Activated CD4-positive, alpha-beta T cell treated with anti-CD3 and anti-CD28 coated beads, Interleukin-2, amount 50 U/mL, for 48 hours (primary cell): ENCODE measurements at regions not wholly inside any gene's neighbourhood (a gene's known extent, or its start where the extent isn't known, plus 50 kb on each side); places are given as distances from the start of the nearest gene placed in this dataset.

Experiments
- DNase-seq, 2 experiments: peaks; one replicate each; pipeline ENCODE4 v3.0.0-alpha.2; 2020

DNA sequence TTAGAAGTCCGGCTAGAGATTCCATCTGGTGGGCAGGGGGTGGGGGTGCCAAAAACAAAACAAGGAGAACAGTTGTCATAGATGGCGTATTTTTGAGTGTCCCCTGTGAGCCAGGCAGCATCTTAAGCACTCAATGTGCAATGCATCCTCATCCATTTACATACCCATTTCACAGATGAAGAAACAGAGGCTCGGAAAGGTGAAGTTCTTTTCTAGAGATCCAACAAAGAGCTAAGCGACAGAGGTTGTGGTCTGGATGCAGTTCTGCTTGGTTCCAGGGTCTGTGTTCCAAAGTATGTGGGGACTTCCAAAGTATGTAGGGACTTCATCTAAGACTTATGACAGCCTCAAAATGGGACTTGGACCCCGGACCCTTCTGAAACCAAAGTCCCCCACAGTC is 277.8 kb downstream of the MN1 start:
- DNase-seq, result no peak

DNA sequence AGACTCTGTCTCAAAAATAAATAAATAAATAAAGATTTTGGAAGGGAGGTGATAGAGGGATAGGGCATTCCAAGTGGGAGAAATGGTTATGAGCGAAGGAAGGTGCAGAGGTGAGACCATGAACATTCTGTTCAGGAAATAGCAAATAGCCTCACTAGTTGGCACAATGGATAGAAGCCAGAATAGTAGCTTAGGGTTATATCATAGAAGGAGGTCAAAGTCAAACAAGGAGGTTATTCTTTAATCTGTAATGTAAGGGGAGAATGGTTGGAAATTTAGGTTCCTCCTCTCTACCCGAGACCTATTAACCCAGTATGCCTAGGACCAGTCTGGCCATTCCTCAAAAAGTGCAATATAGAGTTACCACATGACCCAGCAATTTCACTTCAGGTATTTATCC is 275.8 kb downstream of the MN1 start:
- no peak for DNase-seq

DNA sequence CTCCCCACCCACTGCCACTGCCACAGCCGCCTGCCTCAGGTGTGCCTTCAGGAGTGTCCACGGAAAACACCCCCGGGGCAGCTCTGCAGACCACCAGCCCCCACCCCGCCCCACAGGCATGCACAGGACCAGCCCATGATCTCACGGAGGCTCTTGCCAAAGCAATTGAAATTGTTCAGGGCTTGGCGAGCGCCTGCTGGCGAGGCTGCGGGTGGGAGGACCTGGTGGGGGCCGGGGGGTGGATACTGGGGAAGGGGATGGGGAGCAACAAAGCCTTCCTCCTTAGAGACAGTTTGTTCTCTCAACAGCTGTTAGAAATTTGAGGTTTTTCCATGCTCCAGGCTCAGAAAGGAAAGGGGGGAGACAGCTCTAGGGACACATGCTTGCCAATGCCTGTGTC is 274.7 kb downstream of the MN1 start:
- no peak for DNase-seq

DNA sequence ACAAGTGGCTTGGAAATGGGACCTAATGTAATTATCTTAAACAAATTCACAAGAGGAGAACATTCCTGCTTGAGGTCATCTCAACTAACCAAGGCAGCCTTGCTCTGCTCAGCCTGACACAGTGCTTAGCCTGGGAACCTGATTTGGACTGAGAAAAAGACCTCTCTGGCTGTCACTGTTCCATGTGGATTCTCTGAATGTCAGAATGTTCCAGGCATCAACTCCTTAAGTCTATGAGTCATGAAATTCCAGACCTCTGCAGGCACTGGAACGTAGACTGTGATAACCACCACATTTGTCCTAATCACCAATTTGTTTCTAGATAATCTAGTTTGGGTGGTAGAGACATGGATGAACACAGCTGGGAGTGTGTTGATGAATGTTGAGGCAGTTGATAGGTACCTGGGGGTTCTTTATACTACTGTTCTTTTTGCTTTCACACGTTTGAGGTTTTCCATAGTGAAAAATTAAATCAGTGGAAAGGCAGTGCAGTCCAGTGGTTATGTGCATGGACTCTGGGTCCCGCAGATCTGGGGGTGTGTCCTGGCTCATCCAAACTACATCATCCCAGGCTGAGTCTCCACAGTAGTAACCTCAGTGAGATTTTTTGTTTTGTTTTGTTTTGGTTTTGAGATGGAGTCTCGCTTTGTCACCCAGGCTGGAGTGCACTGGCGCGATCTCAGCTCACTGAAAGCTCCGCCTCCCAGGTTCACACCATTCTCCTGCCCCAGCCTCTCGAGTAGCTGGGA is 269.6 kb downstream of the MN1 start:
- DNase-seq, result no peak

DNA sequence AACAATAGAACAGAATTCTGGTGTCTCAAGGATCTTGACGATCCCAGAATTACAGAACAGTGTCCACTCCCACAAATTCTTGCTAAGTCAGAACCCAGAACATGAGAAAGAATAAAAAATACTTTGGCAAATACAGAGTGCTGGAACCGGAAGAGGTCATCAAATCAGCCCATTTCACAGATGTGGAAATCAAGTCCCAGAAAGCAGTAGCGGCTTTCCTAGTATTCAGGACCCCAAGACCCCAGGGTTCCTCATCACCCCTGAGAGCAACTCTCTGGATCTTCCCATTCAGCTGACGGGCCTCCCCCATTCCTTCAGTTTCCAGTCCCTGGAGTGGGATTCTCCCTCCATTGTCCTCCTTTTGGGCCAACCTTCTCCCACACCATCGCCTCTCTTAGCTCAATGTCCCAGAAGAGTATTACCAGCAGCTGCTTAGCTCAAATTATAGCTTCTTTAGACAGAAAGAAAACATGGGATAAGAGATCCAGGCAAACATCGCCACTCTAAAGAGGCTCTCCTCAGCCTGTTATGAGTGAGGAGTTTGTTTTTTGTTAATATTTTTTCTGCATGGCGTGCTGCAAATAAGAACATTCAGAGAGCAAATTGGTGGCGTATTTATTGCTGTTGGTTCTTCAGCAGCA is 268.3 kb downstream of the MN1 start:
- no peak for DNase-seq

DNA sequence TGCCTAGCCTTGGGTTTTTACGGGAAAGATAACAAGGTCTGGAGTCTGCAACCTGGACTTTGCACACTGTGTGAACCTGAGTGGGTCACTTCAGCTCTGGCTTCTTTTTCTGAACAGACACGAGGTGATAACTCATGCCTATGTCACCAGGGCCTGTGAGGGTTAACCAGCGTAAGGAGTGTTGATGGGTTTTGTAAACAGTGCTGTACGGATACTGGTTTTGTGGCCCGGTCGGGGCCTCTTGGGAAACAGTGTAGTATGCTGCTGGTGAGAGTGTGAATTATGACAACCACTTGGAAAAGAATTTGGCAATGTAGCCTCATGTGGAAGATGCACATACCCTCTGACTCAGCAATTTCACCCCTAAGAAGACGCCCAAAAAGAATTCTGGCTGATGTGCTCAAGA is 266.8 kb downstream of the MN1 start:
- DNase-seq, result no peak

DNA sequence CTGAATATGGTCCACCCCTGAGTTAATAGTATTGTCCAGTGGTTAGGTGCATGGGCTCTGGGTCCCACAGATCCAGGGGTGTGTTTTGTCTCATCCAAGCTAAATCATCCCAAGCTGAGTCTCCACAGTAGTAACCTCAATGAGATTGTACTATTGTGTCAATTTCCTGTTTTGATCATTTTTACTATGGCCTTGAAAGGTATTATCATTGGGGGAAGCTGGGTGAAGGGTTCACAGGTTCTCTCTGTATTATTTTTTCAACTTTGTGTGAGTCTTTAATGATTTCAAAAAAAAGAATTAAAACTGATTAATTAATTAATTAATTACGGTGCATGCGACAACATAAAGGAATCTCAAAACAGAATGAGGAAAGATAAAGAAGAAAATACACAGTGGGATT is 266.1 kb downstream of the MN1 start:
- no peak for DNase-seq

DNA sequence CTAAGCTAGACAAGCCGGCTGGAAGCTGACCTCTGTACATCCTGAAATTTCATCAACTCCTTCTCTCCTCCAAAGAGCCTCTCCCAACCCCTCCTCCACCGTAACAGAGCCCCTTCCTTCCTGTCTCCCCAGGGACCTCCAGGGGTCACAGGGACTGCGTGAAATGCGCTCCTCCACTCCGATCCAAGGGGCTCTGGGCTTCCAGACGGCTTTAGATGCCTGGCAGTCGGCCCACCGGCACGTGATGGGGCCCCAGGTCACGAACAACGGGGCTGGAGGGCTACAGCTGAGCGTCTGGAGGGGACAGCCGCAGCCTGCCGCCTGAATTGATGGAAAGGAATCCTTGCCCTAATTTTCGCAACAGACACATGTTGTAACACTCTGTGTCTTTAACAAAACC is 264.1 kb downstream of the MN1 start:
- no peak for DNase-seq

DNA sequence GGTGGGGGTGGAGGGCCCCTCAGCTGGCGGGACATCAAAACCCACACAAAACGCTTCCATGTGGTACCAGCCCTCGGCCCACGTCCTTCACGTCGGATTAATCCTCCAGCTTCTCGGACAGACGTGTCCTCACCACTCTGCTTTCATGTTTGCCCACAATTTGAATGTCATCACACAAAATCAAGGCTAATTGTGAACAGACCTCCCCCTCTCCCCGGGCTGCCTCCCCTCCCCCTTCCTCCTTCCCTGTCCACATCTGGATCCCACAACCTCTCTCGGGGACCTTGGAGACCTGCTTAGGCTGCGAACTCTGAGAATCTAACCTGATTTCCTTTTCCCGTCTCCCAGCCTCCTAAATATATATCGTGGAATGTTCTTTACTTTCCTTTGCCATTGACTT is 262.9 kb downstream of the MN1 start:
- DNase-seq, result no peak

DNA sequence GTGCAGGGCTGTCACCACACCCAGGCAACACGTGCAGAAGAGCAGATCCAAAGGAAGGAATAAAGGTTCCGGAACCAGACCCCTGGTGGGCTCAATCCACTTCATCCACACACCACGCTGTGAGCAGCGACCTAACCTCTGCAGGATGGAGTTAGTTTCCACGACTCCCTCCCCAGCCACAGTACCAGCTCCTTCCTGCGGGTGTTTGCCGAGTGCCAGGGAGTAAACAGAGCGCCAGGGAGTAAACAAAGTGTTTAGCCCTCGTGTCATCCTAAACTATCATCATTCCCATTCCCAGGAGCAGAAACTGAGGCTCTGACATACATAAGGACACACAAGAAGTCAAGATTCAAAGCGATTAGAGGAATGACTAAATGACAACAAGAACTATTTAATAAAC is 261.3 kb downstream of the MN1 start:
- no peak for DNase-seq

DNA sequence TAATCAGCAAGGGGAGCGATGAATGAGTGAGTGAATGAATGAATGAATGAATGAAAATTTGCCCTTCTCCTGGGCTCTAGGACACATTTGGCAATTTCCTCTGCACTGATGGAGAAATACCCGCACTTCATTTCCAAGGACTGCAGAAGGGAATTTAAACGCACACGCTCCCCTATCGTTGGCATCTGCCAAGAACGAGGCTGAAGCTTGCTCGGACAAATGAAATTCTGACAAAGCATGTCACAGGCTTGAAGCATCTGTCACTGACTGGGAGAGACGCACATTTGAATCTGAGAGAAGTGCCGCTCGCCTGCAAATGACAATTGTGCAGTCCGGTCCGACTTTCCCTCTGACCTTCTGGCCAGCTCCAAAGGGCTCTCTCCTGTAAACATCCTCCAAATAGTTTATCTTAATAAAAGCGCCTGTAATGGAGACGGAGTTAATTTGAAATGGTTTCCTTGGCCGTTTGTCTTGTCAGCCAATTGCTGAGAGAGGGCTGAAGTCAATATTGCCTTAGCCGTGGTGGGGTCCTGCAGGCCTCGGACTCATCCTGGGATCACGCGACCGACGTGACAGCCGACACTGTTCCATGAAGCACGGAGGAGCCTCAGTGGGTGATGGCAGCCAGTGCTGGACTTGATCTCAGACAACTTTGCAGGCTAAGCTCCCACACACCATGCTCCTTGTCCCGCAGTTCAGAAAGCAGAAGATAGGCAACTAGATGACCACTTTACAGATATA is 260.7 kb downstream of the MN1 start:
- no peak for DNase-seq

DNA sequence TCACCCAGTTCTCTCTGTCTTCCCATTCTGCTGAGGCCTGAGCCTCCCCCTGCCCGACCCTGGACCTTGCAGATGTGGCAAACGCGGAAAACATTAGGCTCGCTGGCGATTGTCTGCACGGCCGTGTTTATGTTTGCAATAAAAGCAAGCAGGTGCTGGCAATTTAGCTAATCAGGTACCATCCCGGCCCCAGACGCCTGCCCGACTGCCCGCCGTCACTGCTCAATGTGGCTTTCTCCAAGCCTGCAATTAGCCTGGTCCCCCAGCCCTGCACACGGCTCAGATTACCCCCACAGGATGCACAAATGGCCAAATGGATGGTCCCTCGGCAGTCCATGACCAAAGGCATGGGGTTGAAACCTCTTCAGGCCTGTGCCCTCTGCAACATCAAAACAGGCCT is 259.7 kb downstream of the MN1 start:
- no peak for DNase-seq

DNA sequence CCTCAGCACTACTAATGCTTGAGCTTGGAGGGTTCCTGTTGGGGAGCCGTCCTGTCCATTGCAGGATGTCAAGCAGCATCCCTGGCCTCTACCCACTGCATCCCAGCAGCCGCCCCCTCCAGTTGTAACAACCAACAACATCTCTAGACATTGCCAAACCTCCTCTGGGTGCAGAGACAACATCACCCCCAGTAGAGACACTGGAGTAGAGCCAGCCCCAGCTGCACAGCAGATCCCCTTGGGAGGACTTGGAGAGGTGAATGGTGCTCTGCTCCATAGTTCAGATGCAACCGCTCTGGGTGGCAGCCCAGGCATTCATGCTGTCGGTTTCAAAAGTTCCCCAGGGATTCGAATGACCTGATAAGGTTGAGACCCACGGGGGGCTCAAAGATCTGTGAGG is 259.0 kb downstream of the MN1 start:
- no peak for DNase-seq

DNA sequence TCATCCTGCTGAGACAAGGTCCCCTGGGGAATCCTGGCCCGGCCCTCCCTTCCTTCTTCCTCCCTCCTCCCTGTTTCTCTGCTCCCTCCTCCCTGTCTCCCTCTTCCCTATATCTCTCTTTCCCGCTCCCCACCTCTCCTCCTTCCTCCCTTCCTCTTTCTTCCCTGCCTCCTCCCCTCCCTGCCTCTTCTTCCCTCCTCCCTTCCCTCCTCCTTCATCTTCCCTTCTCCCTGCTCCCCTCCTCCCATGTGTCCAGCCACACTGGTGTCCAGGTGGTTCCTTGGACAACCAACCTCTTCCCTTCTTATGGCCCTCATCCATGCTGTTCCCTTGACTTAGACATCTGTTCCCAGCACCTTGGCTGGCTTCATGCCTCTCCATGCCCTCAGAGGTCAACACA is 258.1 kb downstream of the MN1 start:
- DNase-seq, result no peak

DNA sequence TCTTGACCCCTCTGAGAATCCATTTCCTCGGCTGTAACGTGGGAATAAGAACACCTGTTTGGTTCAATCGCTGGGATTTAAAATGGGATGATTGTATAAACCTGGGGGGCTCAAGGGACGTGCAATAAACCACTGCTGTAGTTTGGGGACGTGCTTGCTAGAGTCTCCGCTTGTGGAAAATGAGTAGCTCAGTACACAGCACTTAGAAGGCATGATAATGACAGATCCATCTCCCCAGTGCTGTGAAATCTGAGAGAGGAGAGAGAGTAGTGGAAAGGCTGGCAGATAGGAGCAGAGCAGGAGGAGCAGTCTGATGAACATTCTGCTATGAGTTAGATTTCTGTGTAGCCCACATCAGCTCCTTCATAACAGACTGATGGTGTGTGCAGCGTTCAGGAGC is 256.5 kb downstream of the MN1 start:
- no peak for DNase-seq

DNA sequence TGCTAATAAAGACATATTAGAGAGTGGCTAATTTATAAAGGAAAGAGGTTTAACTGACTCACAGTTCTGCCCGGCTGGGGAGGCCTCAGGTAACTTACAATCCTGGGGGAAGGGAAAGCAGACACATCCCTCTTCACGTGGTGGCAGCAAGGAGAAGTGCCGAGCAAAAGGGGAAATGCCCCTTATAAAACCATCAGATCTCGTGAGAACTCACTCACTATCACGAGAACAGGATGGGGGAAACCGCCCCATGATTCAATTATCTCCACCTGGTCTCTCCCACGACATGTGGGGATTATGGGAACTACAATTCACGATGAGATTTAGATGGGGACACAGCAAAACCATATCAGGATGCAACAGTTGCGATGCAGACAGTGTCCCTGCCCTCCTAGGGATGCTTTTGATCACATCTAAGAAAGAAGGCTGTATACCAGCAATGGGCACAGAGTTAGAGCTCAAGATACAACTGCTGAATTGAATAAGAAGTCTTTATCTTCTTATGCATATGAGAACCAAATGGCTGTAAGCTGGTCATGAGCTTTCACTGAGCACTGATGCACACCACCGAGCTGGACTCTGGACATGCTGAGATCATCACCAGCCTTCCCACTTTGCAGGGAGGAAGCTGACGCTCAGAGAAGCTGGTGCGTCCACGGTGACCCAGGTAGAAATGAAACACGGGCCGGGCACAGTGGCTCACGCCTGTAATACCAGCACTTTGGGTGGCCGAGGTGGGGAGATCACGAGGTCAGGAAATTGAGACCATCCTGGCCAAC is 255.2 kb downstream of the MN1 start:
- no peak for DNase-seq

DNA sequence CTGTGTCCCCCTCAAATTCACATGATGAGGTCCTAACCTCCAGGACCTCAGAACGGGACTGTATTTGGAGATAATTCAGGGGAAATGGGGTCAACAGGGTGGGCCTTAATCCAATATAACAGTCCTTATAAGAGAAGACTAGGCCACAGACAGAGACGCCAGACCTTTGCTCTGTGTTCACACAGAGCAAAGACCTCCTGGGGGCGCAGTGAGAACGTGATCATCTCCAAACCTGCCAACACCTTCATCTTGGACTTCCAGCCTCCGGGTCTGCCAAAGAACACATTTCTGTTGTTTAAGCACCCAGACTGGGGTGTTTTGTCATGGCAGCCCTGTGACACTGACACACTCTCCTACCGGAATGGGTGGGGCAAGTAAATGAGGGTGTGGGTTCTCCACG is 250.2 kb downstream of the MN1 start:
- no peak for DNase-seq

DNA sequence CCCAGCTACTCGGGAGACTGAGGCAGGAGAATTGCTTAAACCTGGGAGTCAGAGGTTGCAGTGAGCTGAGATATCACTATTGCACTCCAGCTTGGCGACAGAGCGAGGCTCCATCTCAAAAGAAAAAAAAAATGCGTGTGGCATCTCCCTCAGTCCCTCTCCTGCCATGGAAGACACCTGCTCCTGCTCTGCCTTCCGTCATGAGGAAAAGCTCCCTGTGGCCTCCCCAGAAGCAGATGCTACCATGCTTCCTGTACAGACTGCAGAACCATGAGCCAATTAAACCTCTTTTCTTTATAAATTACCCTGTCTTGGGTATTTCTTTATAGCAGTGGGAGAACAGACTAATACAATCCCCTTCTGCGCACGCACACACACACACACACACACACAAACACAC is 249.4 kb downstream of the MN1 start:
- no peak for DNase-seq

DNA sequence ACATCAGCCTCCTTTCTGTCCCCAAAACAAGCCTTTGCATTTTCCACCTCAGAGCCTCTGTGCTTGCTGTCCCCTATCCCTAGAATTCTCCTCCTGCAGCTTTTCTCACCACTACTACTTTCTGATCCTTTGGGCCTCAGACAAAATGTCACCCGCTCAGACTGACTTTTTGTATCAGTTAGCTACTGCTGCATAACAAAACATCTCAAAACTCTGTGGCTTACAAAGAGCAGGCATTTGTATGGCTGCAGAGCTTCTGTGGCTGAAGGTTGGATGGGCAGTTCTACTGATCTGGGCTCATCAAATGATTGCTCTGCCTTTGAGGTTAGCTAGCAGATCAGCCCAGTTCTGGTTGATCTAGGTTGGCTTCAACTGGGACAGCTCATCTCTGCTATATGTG is 248.7 kb downstream of the MN1 start:
- DNase-seq, result no peak

DNA sequence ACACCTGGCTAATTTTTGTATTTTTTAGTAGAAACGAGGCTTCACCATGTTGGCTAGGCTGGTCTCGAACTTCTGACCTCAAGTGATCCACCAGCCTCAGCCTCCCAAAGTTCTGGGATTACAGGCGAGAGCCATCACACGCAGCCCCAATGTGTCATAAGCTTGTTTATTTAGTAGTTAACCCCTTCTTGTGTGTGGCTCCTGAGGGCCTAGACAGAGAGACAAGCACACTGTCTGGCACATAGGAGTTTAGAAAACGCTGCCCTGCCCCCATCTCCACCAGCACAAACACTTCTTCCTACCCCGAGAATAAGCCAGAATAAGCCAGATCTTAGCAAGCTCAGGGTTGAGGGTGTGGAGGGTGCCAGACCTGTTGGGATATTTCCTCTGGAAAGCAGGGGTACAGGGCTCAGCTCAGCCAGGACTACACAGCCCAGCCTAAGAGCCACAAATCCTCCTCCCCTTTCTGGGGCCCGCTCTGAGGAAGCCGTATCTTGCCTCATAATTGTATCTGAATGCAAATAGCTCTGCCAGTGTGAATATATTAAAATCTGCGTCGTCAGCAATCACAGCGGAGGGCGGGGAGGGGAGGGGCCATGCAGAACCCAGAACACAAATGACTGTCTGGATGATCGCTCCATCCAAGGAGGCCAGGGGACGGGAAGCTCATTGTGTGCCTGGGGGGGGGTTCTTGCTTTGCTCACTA is 247.3 kb downstream of the MN1 start:
- no peak for DNase-seq

DNA sequence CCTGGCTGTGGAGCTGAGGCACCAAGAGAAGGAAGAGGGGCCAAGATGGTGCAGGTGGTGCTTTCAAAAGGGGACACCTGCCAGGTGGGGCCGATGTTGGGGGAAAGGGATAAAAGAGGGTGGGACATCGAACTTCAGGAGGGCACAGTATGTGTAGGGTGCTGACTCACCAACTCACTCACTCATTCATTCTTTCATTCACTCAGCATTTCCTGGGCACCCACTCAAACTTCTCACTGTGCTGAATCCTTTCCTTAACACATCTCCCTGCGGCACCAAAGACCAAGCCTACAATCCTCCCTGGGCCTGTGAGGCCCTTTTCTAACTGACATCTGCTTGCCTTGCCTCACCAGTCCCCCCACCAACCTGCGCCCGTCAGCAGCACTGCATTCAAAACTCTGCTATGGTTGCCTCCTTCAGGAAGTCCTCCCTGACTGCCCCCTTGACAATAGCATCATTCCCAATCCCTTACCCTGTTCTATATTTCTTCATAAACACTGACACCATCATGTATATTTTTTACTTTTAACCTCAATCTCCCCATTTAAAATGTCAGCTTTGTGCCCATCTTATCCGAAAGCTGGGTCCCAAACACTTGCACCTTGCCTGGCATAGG is 246.6 kb downstream of the MN1 start:
- no peak for DNase-seq

DNA sequence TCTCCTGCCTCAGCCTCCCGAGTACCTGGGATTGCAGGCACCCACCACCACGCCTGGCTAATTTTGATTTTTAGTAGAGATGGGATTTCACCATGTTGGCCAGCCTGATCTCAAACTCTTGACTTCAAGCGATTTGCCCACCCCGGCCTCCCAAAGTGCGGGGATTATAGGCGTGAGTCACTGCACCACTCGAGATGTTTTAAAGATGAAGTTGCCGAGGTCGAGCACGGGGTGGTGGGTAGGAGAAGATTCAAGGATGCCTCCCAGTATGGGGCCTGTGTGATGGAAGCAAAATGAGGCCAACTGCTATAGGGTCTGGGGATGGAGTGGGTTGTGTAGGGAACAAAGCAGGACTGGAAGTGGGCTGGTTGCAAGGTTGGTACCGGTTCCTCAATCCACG is 245.2 kb downstream of the MN1 start:
- no peak for DNase-seq
